BLaER1 (cell line): ENCODE measurements at regions not wholly inside any gene's neighbourhood (a gene's known extent, or its start where the extent isn't known, plus 50 kb on each side); places are given as distances from the start of the nearest gene placed in this dataset.
"Not testable (repeated sequence)": the region's sequence is repeated elsewhere in the genome, so short reads cannot be mapped to it uniquely, and the experiment has no call there.

Experiments used
- H3K27ac ChIP-seq: shearing (Covaris generic); formaldehyde crosslinking; 2 replicates; pipeline ENCODE4 v1.8.1; 2022
- H3K27me3 ChIP-seq: shearing (Covaris generic); formaldehyde crosslinking; 2 replicates; pipeline ENCODE4 v1.8.1; 2022
- H3K36me3 ChIP-seq: shearing (Covaris generic); formaldehyde crosslinking; 2 replicates; pipeline ENCODE4 v1.8.1; 2022
- H3K4me1 ChIP-seq: shearing (Covaris generic); formaldehyde crosslinking; 2 replicates; pipeline ENCODE4 v1.8.1; 2022
- H3K4me2 ChIP-seq: shearing (Covaris generic); formaldehyde crosslinking; 2 replicates; pipeline ENCODE4 v1.8.1; 2022
- H3K4me3 ChIP-seq: shearing (Covaris generic); formaldehyde crosslinking; 2 replicates; pipeline ENCODE4 v1.8.1; 2022
- H3K9ac ChIP-seq: shearing (Covaris generic); formaldehyde crosslinking; 2 replicates; pipeline ENCODE4 v1.8.1; 2022
- H3K9me3 ChIP-seq: shearing (Covaris generic); formaldehyde crosslinking; 2 replicates; pipeline ENCODE4 v1.8.1; 2022
- H4K20me1 ChIP-seq: shearing (Covaris generic); formaldehyde crosslinking; 2 replicates; pipeline ENCODE4 v1.8.1; 2022
- Cebpa-rat ChIP-seq: shearing (Covaris generic); IDR thresholded peaks from 2 replicates; pipeline ENCODE4 v1.8.1; 2022

GRCh38 chr12:75742048-75742447 lies 230.6 kb upstream of the KRR1 start:
- TF ChIP-seq Cebpa-rat: no peak
- Histone ChIP-seq H3K9me3 (no peaks in the 10 kb centered on the region; the same call in 1 of the 2 replicates), H3K4me1 (no peaks in the 10 kb centered on the region), H3K36me3 (no peaks in the 10 kb centered on the region), H3K27ac (no peak overlapping the region), H4K20me1 (no peaks in the 10 kb centered on the region), H3K4me3 (no peak overlapping the region), H3K4me2 (no peak overlapping the region), H3K27me3 (no peaks in the 10 kb centered on the region), H3K9ac (no peak overlapping the region)

GRCh38 chr12:75739912-75740311 lies 228.5 kb upstream of the KRR1 start:
- Histone ChIP-seq H3K9me3 (no peaks in the 10 kb centered on the region; the same call in 1 of the 2 replicates), H3K27me3 (no peaks in the 10 kb centered on the region), H3K4me2 (no peak overlapping the region), H3K27ac (no peak overlapping the region), H3K9ac (no peak overlapping the region), H3K36me3 (no peaks in the 10 kb centered on the region), H3K4me1 (no peaks in the 10 kb centered on the region), H3K4me3 (no peak overlapping the region), H4K20me1 (no peaks in the 10 kb centered on the region)
- TF ChIP-seq Cebpa-rat: no peak

- not testable (repeated sequence) for H3K4me1 ChIP-seq, H3K4me3 ChIP-seq, H4K20me1 ChIP-seq, H3K4me2 ChIP-seq, H3K9me3 ChIP-seq, H3K27me3 ChIP-seq, H3K36me3 ChIP-seq, H3K27ac ChIP-seq, H3K9ac ChIP-seq
These were observed 227.7 kb upstream of the KRR1 start for GRCh38 chr12:75739098-75739497.

- TF ChIP-seq Cebpa-rat: no peak
- Histone ChIP-seq H3K27ac (no peak overlapping the region), H3K4me2 (no peak overlapping the region), H3K4me1 (no peaks in the 10 kb centered on the region), H3K36me3 (no peaks in the 10 kb centered on the region), H3K27me3 (no peaks in the 10 kb centered on the region), H3K4me3 (no peak overlapping the region), H3K9ac (no peak overlapping the region), H4K20me1 (no peaks in the 10 kb centered on the region), H3K9me3 (no peaks in the 10 kb centered on the region; the same call in 1 of the 2 replicates)
These were observed 227.1 kb upstream of the KRR1 start for GRCh38 chr12:75738486-75738885.

GRCh38 chr12:75735853-75736252 lies 224.4 kb upstream of the KRR1 start:
- no peaks in the 10 kb centered on the region for H3K27me3 ChIP-seq
- H3K27ac ChIP-seq: no peak overlapping the region
- no peaks in the 10 kb centered on the region for H3K36me3 ChIP-seq
- no peak overlapping the region for H3K4me2 ChIP-seq
- no peaks in the 10 kb centered on the region for H3K4me1 ChIP-seq
- no peaks in the 10 kb centered on the region for H4K20me1 ChIP-seq
- H3K9ac ChIP-seq: no peak overlapping the region
- no peaks in the 10 kb centered on the region for H3K9me3 ChIP-seq
- no peak for TF ChIP-seq Cebpa-rat
- no peak overlapping the region for H3K4me3 ChIP-seq

GRCh38 chr12:75728826-75729225 lies 217.4 kb upstream of the KRR1 start:
- Histone ChIP-seq H3K9ac (no peak overlapping the region), H3K27me3 (no peaks in the 10 kb centered on the region), H3K27ac (no peak overlapping the region), H3K4me2 (no peak overlapping the region), H4K20me1 (no peaks in the 10 kb centered on the region), H3K4me1 (no peaks in the 10 kb centered on the region), H3K36me3 (no peaks in the 10 kb centered on the region), H3K9me3 (no peaks in the 10 kb centered on the region), H3K4me3 (no peak overlapping the region)
- TF ChIP-seq Cebpa-rat: no peak

- TF ChIP-seq Cebpa-rat: no peak
- Histone ChIP-seq H3K4me3 (no peak overlapping the region), H3K27me3 (no peaks in the 10 kb centered on the region), H4K20me1 (no peaks in the 10 kb centered on the region), H3K4me1 (peaks cover 6% of the 10 kb centered on the region), H3K9me3 (no peaks in the 10 kb centered on the region), H3K4me2 (no peak overlapping the region), H3K27ac (no peak overlapping the region), H3K36me3 (no peaks in the 10 kb centered on the region), H3K9ac (no peak overlapping the region)
These were observed 216.2 kb upstream of the KRR1 start for GRCh38 chr12:75727577-75727976.

- TF ChIP-seq Cebpa-rat: no peak
- Histone ChIP-seq H4K20me1 (no peaks in the 10 kb centered on the region), H3K9me3 (no peaks in the 10 kb centered on the region), H3K36me3 (no peaks in the 10 kb centered on the region), H3K4me2 (no peak overlapping the region), H3K9ac (no peak overlapping the region), H3K27ac (no peak overlapping the region), H3K4me3 (no peak overlapping the region), H3K27me3 (no peaks in the 10 kb centered on the region), H3K4me1 (peaks cover 16% of the 10 kb centered on the region)
These were observed 214.2 kb upstream of the KRR1 start for GRCh38 chr12:75725521-75726111.

- Histone ChIP-seq H3K9me3 (no peaks in the 10 kb centered on the region), H4K20me1 (no peaks in the 10 kb centered on the region), H3K4me3 (no peak overlapping the region), H3K4me2 (no peak overlapping the region), H3K36me3 (no peaks in the 10 kb centered on the region), H3K9ac (no peak overlapping the region), H3K27ac (no peak overlapping the region), H3K27me3 (no peaks in the 10 kb centered on the region), H3K4me1 (peaks cover 16% of the 10 kb centered on the region)
- TF ChIP-seq Cebpa-rat: no peak
These were observed 213.5 kb upstream of the KRR1 start for GRCh38 chr12:75724928-75725312.

GRCh38 chr12:75724307-75724927 lies 213.0 kb upstream of the KRR1 start:
- Histone ChIP-seq H3K4me2 (no peak overlapping the region), H3K27me3 (no peaks in the 10 kb centered on the region), H4K20me1 (no peaks in the 10 kb centered on the region), H3K4me3 (no peak overlapping the region), H3K36me3 (no peaks in the 10 kb centered on the region), H3K9me3 (no peaks in the 10 kb centered on the region), H3K9ac (no peak overlapping the region), H3K4me1 (peaks cover 16% of the 10 kb centered on the region), H3K27ac (no peak overlapping the region)
- no peak for TF ChIP-seq Cebpa-rat

- H3K9ac ChIP-seq: no peak overlapping the region
- H3K4me1 ChIP-seq: peaks cover 16% of the 10 kb centered on the region
- no peaks in the 10 kb centered on the region for H3K36me3 ChIP-seq
- H4K20me1 ChIP-seq: no peaks in the 10 kb centered on the region
- no peaks in the 10 kb centered on the region for H3K27me3 ChIP-seq
- TF ChIP-seq Cebpa-rat: no peak
- no peaks in the 10 kb centered on the region for H3K9me3 ChIP-seq
- H3K27ac ChIP-seq: no peak overlapping the region
- peak overlapping the region; percentile 24; the same call in 1 of the 2 replicates for H3K4me2 ChIP-seq
- H3K4me3 ChIP-seq: no peak overlapping the region
These were observed 211.3 kb upstream of the KRR1 start for GRCh38 chr12:75722714-75723200.
